GM13977 (cell line): ENCODE measurements at regions not wholly inside any gene's neighbourhood (a gene's known extent, or its start where the extent isn't known, plus 50 kb on each side); places are given as distances from the start of the nearest gene placed in this dataset.

Source experiments
- DNase-seq: peaks from one replicate; pipeline ENCODE4 v3.0.0; 2012; ENCODE audit warnings: low spot score
- in situ Hi-C: fragments of 300-500 bp; cut with MboI; formaldehyde crosslinking; loops from one replicate; pipeline ENCODE4 v1.12.0; 2022; ENCODE audit warnings: low sequenced_read_pairs, low pct_unique_long_range_greater_than_20kb, mixed read lengths, inconsistent platforms; ENCODE audit not compliant: unreplicated experiment
- TF ChIP-seq, protein P1 (sequence below): IDR thresholded peaks from 2 replicates; pipeline ENCODE4 v1.5.1; 2012; ENCODE audit warnings: mild to moderate bottlenecking, control low read depth; ENCODE audit not compliant: insufficient read depth; ENCODE audit errors: extremely low read depth, missing control alignments

- TF ChIP-seq, protein P1, sequence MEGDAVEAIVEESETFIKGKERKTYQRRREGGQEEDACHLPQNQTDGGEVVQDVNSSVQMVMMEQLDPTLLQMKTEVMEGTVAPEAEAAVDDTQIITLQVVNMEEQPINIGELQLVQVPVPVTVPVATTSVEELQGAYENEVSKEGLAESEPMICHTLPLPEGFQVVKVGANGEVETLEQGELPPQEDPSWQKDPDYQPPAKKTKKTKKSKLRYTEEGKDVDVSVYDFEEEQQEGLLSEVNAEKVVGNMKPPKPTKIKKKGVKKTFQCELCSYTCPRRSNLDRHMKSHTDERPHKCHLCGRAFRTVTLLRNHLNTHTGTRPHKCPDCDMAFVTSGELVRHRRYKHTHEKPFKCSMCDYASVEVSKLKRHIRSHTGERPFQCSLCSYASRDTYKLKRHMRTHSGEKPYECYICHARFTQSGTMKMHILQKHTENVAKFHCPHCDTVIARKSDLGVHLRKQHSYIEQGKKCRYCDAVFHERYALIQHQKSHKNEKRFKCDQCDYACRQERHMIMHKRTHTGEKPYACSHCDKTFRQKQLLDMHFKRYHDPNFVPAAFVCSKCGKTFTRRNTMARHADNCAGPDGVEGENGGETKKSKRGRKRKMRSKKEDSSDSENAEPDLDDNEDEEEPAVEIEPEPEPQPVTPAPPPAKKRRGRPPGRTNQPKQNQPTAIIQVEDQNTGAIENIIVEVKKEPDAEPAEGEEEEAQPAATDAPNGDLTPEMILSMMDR: no peak
- DNase-seq: no peak
- in situ Hi-C loops: no loop called here
Measured at GRCh38 chrX:128759177-128759576, 707.0 kb upstream of the ACTRT1 start.

DNA sequence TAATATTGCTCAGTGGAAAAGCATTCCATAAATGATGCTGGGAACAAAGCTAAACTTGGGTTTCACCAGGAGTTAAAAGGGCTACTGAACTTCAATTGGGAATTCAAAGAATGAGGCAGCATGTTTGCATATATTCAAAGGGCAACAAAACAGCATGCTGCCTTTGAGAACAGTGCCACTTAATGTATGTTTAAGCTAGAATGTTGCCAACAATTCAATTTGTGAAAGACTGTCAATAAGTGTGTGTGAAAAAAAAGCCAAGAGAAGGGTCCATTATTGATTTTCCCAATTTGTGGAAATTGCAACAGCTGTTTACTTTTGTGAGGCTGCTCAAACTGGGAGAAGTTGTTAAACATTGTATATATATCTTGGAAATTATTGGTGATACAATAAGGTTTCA is 701.9 kb upstream of the ACTRT1 start:
- in situ Hi-C loops: no loop called here
- no peak for DNase-seq
- TF ChIP-seq, protein P1: no peak

GRCh38 chrX:128739539-128739938 is 687.3 kb upstream of the ACTRT1 start:
- no peak for DNase-seq
- TF ChIP-seq, protein P1: no peak
- in situ Hi-C loops: no loop called here

DNA sequence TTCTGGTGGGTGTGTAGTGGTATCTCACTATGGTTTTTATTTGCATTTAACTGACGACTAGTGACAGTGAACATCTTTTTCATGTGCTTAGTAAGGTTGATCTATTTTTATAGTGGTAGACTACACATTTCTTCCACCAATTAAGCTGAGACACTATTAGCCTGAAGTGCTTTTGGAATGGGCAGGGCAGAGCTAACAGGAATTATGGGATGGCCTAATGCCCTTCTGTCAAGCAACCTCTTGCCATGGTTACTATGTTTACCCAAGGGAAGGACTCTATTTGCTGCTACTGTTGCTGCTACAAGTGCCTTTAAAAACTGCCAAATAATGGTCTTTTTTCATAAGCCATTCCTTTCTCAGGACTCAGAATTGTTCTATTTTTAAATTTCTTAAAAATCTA is 676.7 kb upstream of the ACTRT1 start:
- in situ Hi-C loops: no loop called here
- TF ChIP-seq, protein P1: no peak
- no peak for DNase-seq

DNA sequence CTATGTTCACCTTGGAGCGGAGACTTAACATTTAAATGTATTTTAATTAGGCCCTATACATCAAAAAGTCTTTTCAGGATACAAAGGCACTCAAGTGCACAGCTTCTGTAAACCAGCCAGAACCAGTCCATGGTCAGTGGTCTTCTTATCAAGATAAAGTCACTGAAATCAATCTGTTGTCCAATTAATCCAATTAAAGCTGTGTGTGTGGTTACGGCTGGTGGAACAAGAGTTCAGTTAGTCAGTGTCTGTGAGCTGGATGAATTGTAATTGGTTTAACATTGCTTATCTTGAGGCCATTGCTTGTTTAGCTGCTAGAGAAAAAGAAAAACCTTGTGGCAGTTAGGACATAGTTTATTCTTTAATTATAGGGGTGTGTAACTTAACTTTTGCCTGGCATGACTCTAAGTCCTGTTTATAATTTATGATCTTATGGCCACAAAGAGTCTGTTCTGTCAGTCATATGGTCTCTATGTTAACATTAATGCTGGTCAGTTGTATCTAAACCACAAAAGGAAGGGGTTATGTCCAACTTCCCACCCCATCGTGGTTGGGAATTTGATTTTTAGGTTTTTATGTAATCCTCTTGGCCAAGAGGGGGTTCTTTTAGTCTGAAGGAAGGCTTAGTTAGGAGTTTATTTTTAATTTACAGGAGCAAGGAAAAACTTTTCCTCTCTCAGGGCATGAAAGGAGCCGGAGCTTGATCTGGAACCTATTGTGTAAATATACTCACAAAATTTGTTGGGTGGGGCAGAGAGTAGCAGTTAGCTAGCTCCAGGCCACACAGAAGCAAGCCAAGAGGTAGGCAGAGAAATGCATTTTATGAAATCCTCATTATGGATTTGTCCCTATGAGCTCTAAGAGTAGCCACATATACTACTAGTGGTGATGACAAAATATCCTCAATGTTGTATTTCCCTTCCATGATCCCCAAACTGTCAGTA is 665.7 kb upstream of the ACTRT1 start:
- TF ChIP-seq, protein P1: no peak
- DNase-seq: no peak
- in situ Hi-C loops: no loop called here

DNA sequence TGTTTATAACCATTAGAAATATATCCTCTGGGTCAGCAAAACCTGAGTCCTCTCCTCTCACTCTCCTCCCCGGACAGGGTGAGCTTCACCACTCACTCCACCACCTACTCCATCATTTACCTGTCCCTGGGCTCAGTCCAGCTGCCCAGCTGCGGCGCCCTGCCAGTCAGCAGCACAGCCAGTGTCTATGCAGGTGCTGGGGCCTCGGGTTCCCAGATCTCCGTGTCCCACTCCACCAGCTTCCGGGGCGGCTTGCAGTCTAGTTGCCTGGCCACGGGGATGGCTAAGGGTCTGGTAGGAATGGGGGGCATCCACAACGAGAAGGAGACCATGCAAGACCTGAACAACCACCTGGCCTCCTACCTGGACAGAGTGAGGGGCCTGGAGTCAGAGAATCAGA is 662.2 kb upstream of the ACTRT1 start:
- TF ChIP-seq, protein P1: no peak
- no peak for DNase-seq
- in situ Hi-C loops: no loop called here
